Caki2 (cell line): ENCODE measurements at regions not wholly inside any gene's neighbourhood (a gene's known extent, or its start where the extent isn't known, plus 50 kb on each side); places are given as distances from the start of the nearest gene placed in this dataset.

Experiments
- DNase-seq: peaks from one replicate; pipeline ENCODE4 v3.0.0-alpha.2; 2015; ENCODE audit warnings: low read depth
- in situ Hi-C: cut with HindIII; loops from 2 replicates; pipeline ENCODE4 v1.10.0; 2016; ENCODE audit warnings: low sequenced_read_pairs, low pct_unique_long_range_greater_than_20kb, mixed read lengths

GRCh38 chr18:78720456-78721237 lies 259.0 kb upstream of the SALL3 start:
- DNase-seq: no peak
- in situ Hi-C loops: no loop called here

GRCh38 chr18:78721238-78721875 lies 258.3 kb upstream of the SALL3 start:
- DNase-seq: no peak
- in situ Hi-C loops: no loop called here

GRCh38 chr18:78721981-78722380 lies 257.6 kb upstream of the SALL3 start:
- in situ Hi-C loops: no loop called here
- DNase-seq: no peak

- DNase-seq: no peak
- in situ Hi-C loops: no loop called here
Observed at GRCh38 chr18:78722386-78722785, 257.2 kb upstream of the SALL3 start.

- DNase-seq: no peak
- in situ Hi-C loops: no loop called here
Observed at GRCh38 chr18:78722929-78723710, 256.5 kb upstream of the SALL3 start.

- in situ Hi-C loops: no loop called here
- DNase-seq: no peak
Observed at GRCh38 chr18:78724214-78724914, 255.3 kb upstream of the SALL3 start.

GRCh38 chr18:78725426-78725825 lies 254.2 kb upstream of the SALL3 start:
- no peak for DNase-seq
- in situ Hi-C loops: no loop called here

- DNase-seq: no peak
- in situ Hi-C loops: no loop called here
Observed at GRCh38 chr18:78726326-78727056, 253.1 kb upstream of the SALL3 start.

- in situ Hi-C loops: no loop called here
- DNase-seq: no peak
Observed at GRCh38 chr18:78727057-78727739, 252.4 kb upstream of the SALL3 start.

GRCh38 chr18:78727877-78728783 lies 251.5 kb upstream of the SALL3 start:
- no peak for DNase-seq
- in situ Hi-C loops: no loop called here

- in situ Hi-C loops: no loop called here
- DNase-seq: no peak
Observed at GRCh38 chr18:78728784-78729467, 250.7 kb upstream of the SALL3 start.

- no peak for DNase-seq
- in situ Hi-C loops: no loop called here
Observed at GRCh38 chr18:78730546-78730945, 249.1 kb upstream of the SALL3 start.

GRCh38 chr18:78731016-78731397 lies 248.6 kb upstream of the SALL3 start:
- no peak for DNase-seq
- in situ Hi-C loops: no loop called here

- in situ Hi-C loops: no loop called here
- DNase-seq: no peak
Observed at GRCh38 chr18:78731398-78732032, 248.1 kb upstream of the SALL3 start.

- in situ Hi-C loops: no loop called here
- no peak for DNase-seq
Observed at GRCh38 chr18:78732273-78733210, 247.1 kb upstream of the SALL3 start.
